LHCN-M2 (cell line): ENCODE measurements at regions not wholly inside any gene's neighbourhood (a gene's known extent, or its start where the extent isn't known, plus 50 kb on each side); places are given as distances from the start of the nearest gene placed in this dataset.
"Not testable (repeated sequence)": the region's sequence is repeated elsewhere in the genome, so short reads cannot be mapped to it uniquely, and the experiment has no call there.

ENCODE experiments used
- DNase-seq: peaks from one replicate; pipeline ENCODE4 v3.0.0-alpha.2; 2012; ENCODE audit warnings: low read depth

DNA sequence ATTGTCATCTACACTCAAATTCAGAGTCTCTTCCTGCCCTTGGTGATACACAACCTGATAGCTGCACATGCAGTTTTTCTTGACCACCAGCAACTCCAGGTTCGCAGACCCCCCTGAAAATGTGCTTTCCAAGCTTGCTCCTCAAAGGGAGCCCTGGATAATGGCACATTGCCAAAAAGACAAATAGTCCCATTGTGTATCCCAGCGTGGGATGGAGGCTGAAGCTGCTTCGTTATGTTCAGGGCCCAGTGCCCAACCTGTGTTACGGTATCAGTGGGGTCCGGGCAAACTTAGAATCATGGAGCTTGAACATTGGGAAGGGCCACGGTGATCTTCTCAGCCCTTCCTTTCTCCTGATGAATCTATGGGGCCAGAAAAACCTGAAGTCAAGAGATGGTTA, 173.0 kb downstream of the TEX29 start:
- no peak for DNase-seq

DNA sequence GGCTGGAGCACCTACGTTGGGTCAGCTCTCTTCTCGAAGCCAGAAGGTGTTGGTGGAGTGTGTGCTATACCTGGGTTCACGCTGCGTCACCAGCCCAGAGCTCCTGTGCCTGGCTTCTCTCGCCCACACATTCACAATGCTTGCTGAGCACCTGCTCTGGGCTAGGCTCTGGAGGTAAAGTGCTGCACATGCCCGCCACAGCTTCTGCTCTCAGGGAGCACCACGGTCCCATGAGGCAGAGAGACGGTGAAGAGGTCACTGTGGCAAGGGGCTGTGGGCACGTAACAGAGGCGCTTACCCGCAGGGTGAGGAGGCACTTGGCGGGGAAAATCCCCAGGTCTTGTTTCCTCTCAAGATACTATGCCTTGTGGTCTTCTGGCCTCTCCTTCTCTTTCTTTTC, 174.2 kb downstream of the TEX29 start:
- DNase-seq = no peak

- not testable (repeated sequence) for DNase-seq
Measured at GRCh38 chr13:111501596-111502535, 181.4 kb downstream of the TEX29 start.

- no peak for DNase-seq
Measured at GRCh38 chr13:111502957-111503356, 182.5 kb downstream of the TEX29 start.

GRCh38 chr13:111503376-111503775, 182.9 kb downstream of the TEX29 start:
- no peak for DNase-seq

- no peak for DNase-seq
Measured at GRCh38 chr13:111503905-111504695, 183.7 kb downstream of the TEX29 start.

DNA sequence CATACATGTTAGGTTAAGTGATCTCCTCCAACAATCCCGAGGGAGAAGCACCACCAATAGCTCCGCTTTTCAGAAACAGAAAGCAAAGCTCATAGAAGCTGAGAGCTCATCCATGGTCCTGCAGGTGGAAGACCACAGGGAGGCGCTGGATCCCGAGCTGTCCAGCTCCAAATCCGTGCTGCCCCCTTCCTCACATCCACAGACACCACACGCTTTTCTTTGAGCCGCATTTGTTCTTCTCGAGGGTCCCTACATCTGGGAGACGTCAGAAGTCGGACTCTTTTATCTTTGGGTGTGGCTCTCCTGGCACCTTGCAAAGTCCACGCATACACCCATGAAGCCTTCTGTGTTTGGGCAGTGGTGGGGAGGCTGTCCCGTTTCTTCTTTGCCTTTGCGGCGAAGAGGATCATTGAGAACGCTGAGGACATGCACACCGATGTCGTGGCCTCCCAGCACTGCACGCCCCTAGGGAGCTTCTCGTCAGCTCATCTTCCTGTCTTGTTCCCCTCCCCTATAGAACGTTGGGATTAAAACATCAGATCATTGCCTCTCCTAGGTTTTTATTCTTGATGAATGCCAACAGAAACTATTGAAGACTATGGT, 184.8 kb downstream of the TEX29 start:
- no peak for DNase-seq

DNA sequence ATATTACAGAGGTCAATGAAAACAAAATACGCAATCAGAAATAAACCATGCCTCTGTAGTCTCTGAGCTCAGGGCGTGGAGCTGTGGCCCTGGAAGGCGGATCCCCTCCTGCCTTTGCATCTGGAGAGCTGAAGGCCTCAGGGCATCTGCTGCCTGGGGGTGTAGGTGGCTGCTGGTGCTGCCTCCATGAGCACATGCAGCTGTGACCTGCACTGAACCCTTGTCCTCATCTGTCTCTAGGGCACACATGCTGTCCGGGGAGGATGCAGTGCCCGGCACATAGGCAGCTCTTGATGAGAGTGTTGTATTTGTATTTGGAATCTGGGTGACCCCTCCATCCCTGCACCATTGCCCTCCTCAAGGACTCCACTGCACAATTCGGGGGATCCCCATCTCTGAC, 185.7 kb downstream of the TEX29 start:
- DNase-seq = no peak

GRCh38 chr13:111506621-111507020, 186.2 kb downstream of the TEX29 start:
- no peak for DNase-seq

- DNase-seq = no peak
Measured at GRCh38 chr13:111508164-111508870, 187.9 kb downstream of the TEX29 start.

- no peak for DNase-seq
Measured at GRCh38 chr13:111508902-111509509, 188.6 kb downstream of the TEX29 start.

GRCh38 chr13:111510502-111511218, 190.2 kb downstream of the TEX29 start:
- no peak for DNase-seq

DNA sequence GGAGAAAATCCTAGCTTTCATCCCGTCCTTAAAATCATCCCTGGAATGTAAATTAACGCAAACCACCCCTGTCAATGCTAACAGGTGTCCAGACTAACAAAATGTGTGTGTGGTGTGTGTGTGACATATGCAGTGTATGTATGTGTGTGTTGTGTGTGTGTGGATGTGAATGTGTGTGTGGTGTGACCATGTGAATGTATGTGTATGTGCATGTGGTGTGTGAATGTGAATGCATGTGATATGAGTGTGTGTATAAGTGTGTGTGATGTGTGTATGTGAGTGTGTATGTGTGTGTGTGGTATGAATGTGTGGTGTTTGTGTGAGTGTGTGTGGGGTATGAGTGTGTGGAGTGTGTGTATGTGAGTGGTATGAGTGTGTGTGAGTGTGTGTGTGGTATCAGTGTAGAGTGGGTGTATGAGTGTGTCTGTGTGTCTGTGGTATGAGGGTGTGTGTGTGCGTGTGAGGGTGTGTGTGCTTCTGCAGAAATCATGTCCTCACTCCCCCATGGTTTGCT, 190.8 kb downstream of the TEX29 start:
- no peak for DNase-seq

GRCh38 chr13:111511805-111512504, 191.5 kb downstream of the TEX29 start:
- DNase-seq = no peak

DNA sequence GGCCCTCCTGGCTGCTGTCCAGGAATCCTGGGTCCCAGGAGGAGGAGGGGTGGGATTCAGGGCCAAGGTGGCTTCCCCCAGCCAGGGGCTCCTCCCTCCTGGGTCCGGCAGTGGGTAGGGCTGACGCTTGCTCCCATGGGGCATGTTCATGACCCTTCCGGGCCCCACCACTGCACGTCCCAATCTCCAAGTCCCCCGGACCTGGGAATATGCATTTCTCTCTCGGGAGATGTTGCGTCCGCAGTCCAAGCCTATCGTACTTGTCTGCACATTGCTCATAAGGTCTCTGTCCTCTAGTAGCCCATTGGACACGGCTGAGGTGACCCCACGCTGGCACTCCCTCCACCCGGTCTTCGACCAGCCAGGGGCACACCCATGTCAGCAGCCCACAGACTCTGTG, 192.3 kb downstream of the TEX29 start:
- no peak for DNase-seq

- DNase-seq = no peak
Measured at GRCh38 chr13:111513766-111514609, 193.5 kb downstream of the TEX29 start.

DNA sequence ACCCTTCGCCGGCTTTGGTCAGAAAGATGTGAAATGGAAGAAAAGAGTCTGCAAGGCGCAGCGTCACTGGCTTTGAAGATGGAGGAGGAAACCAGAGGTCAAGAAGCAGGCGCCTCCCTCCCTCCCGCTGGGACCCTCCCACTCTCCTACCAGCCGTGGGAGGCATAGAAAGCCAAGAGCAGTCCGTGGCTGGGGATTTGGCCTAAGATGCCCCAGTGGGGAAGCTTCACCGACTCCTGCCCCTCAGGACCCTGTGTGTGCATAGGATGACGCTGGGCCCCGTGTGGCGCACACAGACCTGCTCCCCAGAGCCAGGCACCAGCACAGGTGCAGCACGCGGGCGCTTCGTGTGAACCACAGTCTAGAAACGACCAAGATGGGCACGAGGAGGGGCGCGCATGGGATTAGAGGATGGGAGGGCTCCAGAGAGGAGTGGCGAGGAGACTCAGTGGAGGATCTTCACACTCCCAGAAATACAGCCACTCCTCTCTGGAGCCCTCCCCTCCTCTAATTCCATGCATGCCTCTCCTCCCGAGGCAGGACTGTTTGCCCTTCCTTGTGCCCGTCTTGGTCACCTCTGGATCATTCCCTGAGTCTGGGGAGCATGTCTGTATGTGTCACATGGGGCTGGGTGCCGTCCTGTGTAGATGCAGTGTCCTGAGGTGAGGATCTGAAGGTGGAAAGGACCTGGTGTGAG, 194.3 kb downstream of the TEX29 start:
- no peak for DNase-seq

- DNase-seq = no peak
Measured at GRCh38 chr13:111515307-111515617, 194.8 kb downstream of the TEX29 start.
